ENCODE measurements at regions not wholly inside any gene's neighbourhood (a gene's known extent, or its start where the extent isn't known, plus 50 kb on each side); places are given as distances from the start of the nearest gene placed in this dataset.
"Not testable (repeated sequence)": the region's sequence is repeated elsewhere in the genome, so short reads cannot be mapped to it uniquely, and the experiment has no call there.

GRCh38 chr5:107043665-107044064, 627.1 kb downstream of the EFNA5 start:
- Mint-ChIP-seq H3K9me3 (no peaks in the 10 kb centered on the region), H3K4me3 (no peak overlapping the region), H3K4me1 (no peaks in the 10 kb centered on the region), H3K36me3 (ENCODE audit: low read depth) (no peaks in the 10 kb centered on the region), H3K27ac (no peak overlapping the region), H3K27me3 (no peaks in the 10 kb centered on the region)
- no peak for DNase-seq
- ATAC-seq, result no peak

GRCh38 chr5:107040907-107041306, 629.8 kb downstream of the EFNA5 start:
- Mint-ChIP-seq H3K4me1 (no peaks in the 10 kb centered on the region), H3K9me3 (no peaks in the 10 kb centered on the region), H3K27ac (no peak overlapping the region), H3K36me3 (ENCODE audit: low read depth) (no peaks in the 10 kb centered on the region), H3K4me3 (no peak overlapping the region), H3K27me3 (no peaks in the 10 kb centered on the region)
- ATAC-seq (no peak), DNase-seq (no peak)

- Mint-ChIP-seq H3K27ac (no peak overlapping the region), H3K36me3 (ENCODE audit: low read depth) (no peaks in the 10 kb centered on the region), H3K4me1 (no peaks in the 10 kb centered on the region), H3K4me3 (no peak overlapping the region), H3K9me3 (no peaks in the 10 kb centered on the region), H3K27me3 (no peaks in the 10 kb centered on the region)
- ATAC-seq (no peak), DNase-seq (no peak)
These were observed 638.1 kb downstream of the EFNA5 start for GRCh38 chr5:107032629-107033028.

- H3K4me1 Mint-ChIP-seq, result no peaks in the 10 kb centered on the region
- H3K4me3 Mint-ChIP-seq, result no peak overlapping the region
- H3K9me3 Mint-ChIP-seq, result no peaks in the 10 kb centered on the region
- DNase-seq (no peak), ATAC-seq (no peak)
- no peaks in the 10 kb centered on the region for H3K27me3 Mint-ChIP-seq
- H3K27ac Mint-ChIP-seq, result no peak overlapping the region
- no peaks in the 10 kb centered on the region for H3K36me3 Mint-ChIP-seq (ENCODE audit: low read depth)
These were observed 641.8 kb downstream of the EFNA5 start for GRCh38 chr5:107028938-107029337.

- H3K9me3 Mint-ChIP-seq, result no peaks in the 10 kb centered on the region
- no peak overlapping the region for H3K4me3 Mint-ChIP-seq
- DNase-seq (no peak), ATAC-seq (no peak)
- H3K36me3 Mint-ChIP-seq (ENCODE audit: low read depth), result no peaks in the 10 kb centered on the region
- no peaks in the 10 kb centered on the region for H3K27me3 Mint-ChIP-seq
- H3K4me1 Mint-ChIP-seq, result no peaks in the 10 kb centered on the region
- H3K27ac Mint-ChIP-seq, result no peak overlapping the region
These were observed 644.8 kb downstream of the EFNA5 start for GRCh38 chr5:107025712-107026497.

- Mint-ChIP-seq H3K9me3 (no peaks in the 10 kb centered on the region), H3K27me3 (no peaks in the 10 kb centered on the region), H3K4me3 (no peak overlapping the region), H3K4me1 (no peaks in the 10 kb centered on the region), H3K27ac (no peak overlapping the region), H3K36me3 (ENCODE audit: low read depth) (no peaks in the 10 kb centered on the region)
- DNase-seq (no peak), ATAC-seq (no peak)
These were observed 647.0 kb downstream of the EFNA5 start for GRCh38 chr5:107023732-107024131.

GRCh38 chr5:107021575-107021974, 649.2 kb downstream of the EFNA5 start:
- Mint-ChIP-seq H3K4me3 (no peak overlapping the region), H3K4me1 (no peaks in the 10 kb centered on the region), H3K27ac (no peak overlapping the region), H3K36me3 (ENCODE audit: low read depth) (no peaks in the 10 kb centered on the region), H3K9me3 (no peaks in the 10 kb centered on the region), H3K27me3 (no peaks in the 10 kb centered on the region)
- DNase-seq (no peak), ATAC-seq (no peak)

- H3K4me1 Mint-ChIP-seq, result no peaks in the 10 kb centered on the region
- H3K36me3 Mint-ChIP-seq (ENCODE audit: low read depth), result no peaks in the 10 kb centered on the region
- no peak for DNase-seq
- H3K27ac Mint-ChIP-seq, result no peak overlapping the region
- H3K4me3 Mint-ChIP-seq, result no peak overlapping the region
- no peaks in the 10 kb centered on the region for H3K27me3 Mint-ChIP-seq
- no peaks in the 10 kb centered on the region for H3K9me3 Mint-ChIP-seq
- no peak for ATAC-seq
These were observed 650.1 kb downstream of the EFNA5 start for GRCh38 chr5:107020626-107021025.

- Mint-ChIP-seq H3K27me3 (no peaks in the 10 kb centered on the region), H3K4me3 (no peak overlapping the region), H3K36me3 (ENCODE audit: low read depth) (no peaks in the 10 kb centered on the region), H3K9me3 (peaks cover 3% of the 10 kb centered on the region), H3K4me1 (no peaks in the 10 kb centered on the region), H3K27ac (no peak overlapping the region)
- ATAC-seq (no peak), DNase-seq (no peak)
These were observed 653.1 kb downstream of the EFNA5 start for GRCh38 chr5:107017616-107018015.

- peaks cover 3% of the 10 kb centered on the region for H3K9me3 Mint-ChIP-seq
- H3K4me1 Mint-ChIP-seq, result no peaks in the 10 kb centered on the region
- no peak for DNase-seq
- H3K27ac Mint-ChIP-seq, result no peak overlapping the region
- no peak for ATAC-seq
- no peaks in the 10 kb centered on the region for H3K36me3 Mint-ChIP-seq (ENCODE audit: low read depth)
- H3K27me3 Mint-ChIP-seq, result no peaks in the 10 kb centered on the region
- no peak overlapping the region for H3K4me3 Mint-ChIP-seq
These were observed 658.4 kb downstream of the EFNA5 start for GRCh38 chr5:107012371-107012770.

GRCh38 chr5:107011605-107012004, 659.1 kb downstream of the EFNA5 start:
- peaks cover 3% of the 10 kb centered on the region for H3K9me3 Mint-ChIP-seq
- DNase-seq (no peak), ATAC-seq (no peak)
- H3K36me3 Mint-ChIP-seq (ENCODE audit: low read depth), result no peaks in the 10 kb centered on the region
- H3K4me1 Mint-ChIP-seq, result no peaks in the 10 kb centered on the region
- no peaks in the 10 kb centered on the region for H3K27me3 Mint-ChIP-seq
- no peak overlapping the region for H3K27ac Mint-ChIP-seq
- H3K4me3 Mint-ChIP-seq, result no peak overlapping the region

- DNase-seq (no peak), ATAC-seq (no peak)
- H3K27ac Mint-ChIP-seq, result no peak overlapping the region
- peaks cover 3% of the 10 kb centered on the region for H3K9me3 Mint-ChIP-seq
- H3K4me1 Mint-ChIP-seq, result no peaks in the 10 kb centered on the region
- H3K27me3 Mint-ChIP-seq, result no peaks in the 10 kb centered on the region
- no peaks in the 10 kb centered on the region for H3K36me3 Mint-ChIP-seq (ENCODE audit: low read depth)
- no peak overlapping the region for H3K4me3 Mint-ChIP-seq
These were observed 660.7 kb downstream of the EFNA5 start for GRCh38 chr5:107010060-107010459.

- Mint-ChIP-seq H3K27ac (no peak overlapping the region), H3K9me3 (peaks cover 5% of the 10 kb centered on the region), H3K36me3 (ENCODE audit: low read depth) (no peaks in the 10 kb centered on the region), H3K4me1 (no peaks in the 10 kb centered on the region), H3K27me3 (no peaks in the 10 kb centered on the region), H3K4me3 (no peak overlapping the region)
- ATAC-seq (no peak), DNase-seq (no peak)
These were observed 665.1 kb downstream of the EFNA5 start for GRCh38 chr5:107005653-107006052.

- Mint-ChIP-seq H3K4me3 (no peak overlapping the region), H3K9me3 (peaks cover 5% of the 10 kb centered on the region)
These were observed 665.6 kb downstream of the EFNA5 start for GRCh38 chr5:107005161-107005560.

GRCh38 chr5:107002115-107002514, 668.6 kb downstream of the EFNA5 start:
- Mint-ChIP-seq H3K9me3 (peaks cover 19% of the 10 kb centered on the region), H3K4me1 (no peaks in the 10 kb centered on the region), H3K27ac (no peak overlapping the region), H3K27me3 (no peaks in the 10 kb centered on the region), H3K36me3 (ENCODE audit: low read depth) (no peaks in the 10 kb centered on the region), H3K4me3 (no peak overlapping the region)
- no peak for DNase-seq
- ATAC-seq, result no peak

More at GRCh38 chr5:107005161-107005560, 665.6 kb downstream of the EFNA5 start:
- H3K27ac Mint-ChIP-seq, result no peak overlapping the region
- no peaks in the 10 kb centered on the region for H3K4me1 Mint-ChIP-seq
- H3K36me3 Mint-ChIP-seq (ENCODE audit: low read depth), result no peaks in the 10 kb centered on the region
- no peaks in the 10 kb centered on the region for H3K27me3 Mint-ChIP-seq
- no peak for ATAC-seq
- no peak for DNase-seq

GRCh38 chr5:106999506-106999905, 671.2 kb downstream of the EFNA5 start:
- ATAC-seq; H3K27me3 Mint-ChIP-seq; H3K4me1 Mint-ChIP-seq; H3K27ac Mint-ChIP-seq; H3K36me3 Mint-ChIP-seq (ENCODE audit: low read depth); DNase-seq; H3K4me3 Mint-ChIP-seq: not testable (repeated sequence)
- peaks cover 23% of the 10 kb centered on the region for H3K9me3 Mint-ChIP-seq

Measured in activated naive CD8-positive, alpha-beta T cell treated with anti-CD3 and anti-CD28 coated beads, Interleukin-2, amount 50 U/mL, for 24 hours (primary cell).